ENCODE measurements at regions not wholly inside any gene's neighbourhood (a gene's known extent, or its start where the extent isn't known, plus 50 kb on each side); places are given as distances from the start of the nearest gene placed in this dataset.

DNA sequence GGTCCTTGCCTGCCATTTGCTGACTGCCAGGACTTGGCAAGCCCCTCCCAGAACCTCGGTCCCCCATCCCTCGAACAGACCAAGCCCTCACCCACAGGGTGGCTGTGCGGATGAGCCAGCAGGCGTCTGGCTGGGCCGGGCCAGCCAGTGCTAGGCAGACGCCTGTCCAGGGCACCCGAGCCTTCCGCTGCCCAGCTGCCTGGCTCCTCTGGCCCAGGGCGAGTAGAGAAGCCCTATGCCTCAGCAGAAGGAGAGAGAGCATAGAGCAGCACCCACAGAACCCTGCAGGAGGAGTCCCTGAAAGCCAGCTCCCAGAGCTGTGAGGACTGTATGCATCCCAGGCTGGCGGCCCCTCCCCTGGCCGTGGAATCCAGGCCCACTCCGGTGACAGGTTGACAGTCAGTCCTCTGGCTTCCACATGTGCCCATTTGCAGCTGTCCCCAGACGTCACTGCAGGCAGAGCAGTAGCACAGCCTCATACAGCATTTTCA, 62.1 kb upstream of the GLI2 start:
- Histone ChIP-seq H3F3A (ENCODE audit: insufficient read depth, low read length) (no peaks in the 10 kb centered on the region), H3K9me3 (ENCODE audit: low read length) (no peaks in the 10 kb centered on the region), H3K79me2 (ENCODE audit: insufficient read depth, low read length) (no peaks in the 10 kb centered on the region), H3K4me3 (ENCODE audit: low read depth, low read length, poor library complexity, severe bottlenecking) (no peak overlapping the region), H3K27me3 (ENCODE audit: insufficient read depth, low read length) (no peaks in the 10 kb centered on the region), H3K36me3 (ENCODE audit: insufficient read depth, low read length) (no peaks in the 10 kb centered on the region), H3K4me2 (ENCODE audit: low read length) (no peak overlapping the region), H4K20me1 (ENCODE audit: insufficient read depth, low read length) (no peaks in the 10 kb centered on the region), H3K4me1 (ENCODE audit: insufficient read depth, low read length, severe bottlenecking) (no peaks in the 10 kb centered on the region), H3K9ac (ENCODE audit: low read length) (no peak overlapping the region), H3K27ac (ENCODE audit: low read depth, low read length, poor library complexity, severe bottlenecking) (no peak overlapping the region), H2AFZ (ENCODE audit: low read length) (no peak overlapping the region), H3K9me2 (ENCODE audit: low read depth, low read length) (no peaks in the 10 kb centered on the region)
- no peak for TF ChIP-seq CTCF (IDR thresholded peaks at IDR 0.05; ENCODE audit: low read length)
- no peak for TF ChIP-seq EZH2 (IDR thresholded peaks at IDR 0.05; ENCODE audit: borderline replicate concordance, low read length)

GRCh38 chr2:120674246-120675170, 61.2 kb upstream of the GLI2 start:
- Histone ChIP-seq H4K20me1 (ENCODE audit: insufficient read depth, low read length) (no peaks in the 10 kb centered on the region), H3K9me2 (ENCODE audit: low read depth, low read length) (no peaks in the 10 kb centered on the region), H3K4me2 (ENCODE audit: low read length) (no peak overlapping the region), H3K27ac (ENCODE audit: low read depth, low read length, poor library complexity, severe bottlenecking) (no peak overlapping the region), H2AFZ (ENCODE audit: low read length) (no peak overlapping the region), H3F3A (ENCODE audit: insufficient read depth, low read length) (no peaks in the 10 kb centered on the region), H3K36me3 (ENCODE audit: insufficient read depth, low read length) (no peaks in the 10 kb centered on the region), H3K79me2 (ENCODE audit: insufficient read depth, low read length) (no peaks in the 10 kb centered on the region), H3K27me3 (ENCODE audit: insufficient read depth, low read length) (no peaks in the 10 kb centered on the region), H3K4me1 (ENCODE audit: insufficient read depth, low read length, severe bottlenecking) (no peaks in the 10 kb centered on the region), H3K4me3 (ENCODE audit: low read depth, low read length, poor library complexity, severe bottlenecking) (no peak overlapping the region), H3K9me3 (ENCODE audit: low read length) (no peaks in the 10 kb centered on the region), H3K9ac (ENCODE audit: low read length) (no peak overlapping the region)
- TF ChIP-seq CTCF (IDR thresholded peaks at IDR 0.05; ENCODE audit: low read length), result no peak

DNA sequence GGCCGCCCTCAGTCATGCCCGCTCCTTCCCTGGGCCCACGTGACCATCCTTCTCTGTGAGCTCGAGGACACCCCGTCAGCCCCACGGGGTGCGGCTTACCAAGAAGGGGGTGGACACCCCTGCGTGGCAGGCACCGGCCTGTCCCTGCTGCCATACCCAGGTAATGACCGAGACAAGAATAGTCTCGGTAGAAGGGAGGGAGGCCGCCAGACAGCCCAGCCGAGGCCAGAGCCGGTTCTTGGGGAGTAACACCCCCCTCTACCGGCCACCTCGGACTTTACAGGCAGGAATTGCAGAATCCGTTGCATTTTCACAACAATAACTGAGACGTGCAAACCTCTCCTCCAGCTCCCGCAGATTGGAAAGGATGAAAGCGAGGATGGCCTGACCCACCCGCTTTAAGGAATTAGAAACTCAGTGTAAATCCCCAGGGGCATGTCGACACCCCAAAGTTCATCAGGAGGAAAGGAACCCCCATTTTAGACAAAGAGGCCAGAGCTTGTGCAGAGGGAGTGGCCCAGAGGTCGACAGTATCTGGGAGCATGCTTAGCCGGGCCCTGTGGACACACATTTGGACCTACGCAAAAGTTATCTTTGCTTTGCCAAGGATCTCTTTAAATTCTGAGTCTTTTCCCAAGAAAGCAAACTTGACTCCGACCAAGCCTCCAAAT, 60.1 kb upstream of the GLI2 start:
- Histone ChIP-seq H3K27ac (ENCODE audit: low read depth, low read length, poor library complexity, severe bottlenecking) (no peak overlapping the region), H3K9me2 (ENCODE audit: low read depth, low read length) (no peaks in the 10 kb centered on the region), H3K4me1 (ENCODE audit: insufficient read depth, low read length, severe bottlenecking) (no peaks in the 10 kb centered on the region), H3K79me2 (ENCODE audit: insufficient read depth, low read length) (no peaks in the 10 kb centered on the region), H3K36me3 (ENCODE audit: insufficient read depth, low read length) (no peaks in the 10 kb centered on the region), H3K9ac (ENCODE audit: low read length) (no peak overlapping the region), H3F3A (ENCODE audit: insufficient read depth, low read length) (no peaks in the 10 kb centered on the region), H3K4me2 (ENCODE audit: low read length) (no peak overlapping the region), H3K9me3 (ENCODE audit: low read length) (no peaks in the 10 kb centered on the region), H4K20me1 (ENCODE audit: insufficient read depth, low read length) (no peaks in the 10 kb centered on the region), H3K27me3 (ENCODE audit: insufficient read depth, low read length) (no peaks in the 10 kb centered on the region), H2AFZ (ENCODE audit: low read length) (no peak overlapping the region), H3K4me3 (ENCODE audit: low read depth, low read length, poor library complexity, severe bottlenecking) (no peak overlapping the region)
- TF ChIP-seq EZH2 (IDR thresholded peaks at IDR 0.05; ENCODE audit: borderline replicate concordance, low read length) (no peak), CTCF (IDR thresholded peaks at IDR 0.05; ENCODE audit: low read length) (peak; percentile 75)

Data from OCI-LY1 (cell line).